ENCODE measurements at regions not wholly inside any gene's neighbourhood (a gene's known extent, or its start where the extent isn't known, plus 50 kb on each side); places are given as distances from the start of the nearest gene placed in this dataset.

DNA sequence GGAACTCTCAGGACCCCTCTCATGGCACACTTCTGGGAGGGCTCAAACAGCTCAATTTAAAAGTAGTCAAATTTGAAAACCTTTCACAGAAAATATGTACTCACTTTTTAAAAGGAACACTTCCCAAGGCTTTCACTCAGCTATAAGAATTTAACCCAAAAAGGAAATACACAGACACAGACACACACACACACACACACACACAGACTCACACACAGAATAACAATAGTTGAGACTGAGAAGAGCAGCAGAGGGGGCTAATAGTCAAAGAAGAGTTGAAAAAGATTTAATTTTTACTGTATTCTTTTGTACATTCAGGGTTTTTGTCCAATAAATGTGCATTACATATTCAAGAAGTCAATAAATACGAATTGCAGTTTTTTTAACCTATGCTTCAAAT lies 211.4 kb downstream of the HACE1 start:
- peaks cover 0 to 2% (median 0%) of the 10 kb centered on the region in 3 donors for H3K36me3 Mint-ChIP-seq
- CTCF ChIA-PET: no interaction called here
- H3K4me1 Mint-ChIP-seq: no peaks in the 10 kb centered on the region

GRCh38 chr6:104644848-104645247 lies 214.9 kb downstream of the HACE1 start:
- Histone ChIP-seq H3K27ac (ENCODE audit: low read depth, low read length) (no peak overlapping the region), H3K4me1 (ENCODE audit: insufficient read depth, low read length) (no peaks in the 10 kb centered on the region), H3K4me3 (ENCODE audit: low read length) (no peak overlapping the region), H3K27me3 (ENCODE audit: insufficient read depth, low read length, poor library complexity, severe bottlenecking) (no peaks in the 10 kb centered on the region), H3K36me3 (ENCODE audit: insufficient read depth, low read length) (no peaks in the 10 kb centered on the region), H3K9me3 (ENCODE audit: low read length) (no peaks in the 10 kb centered on the region)
- no peak for DNase-seq
- Mint-ChIP-seq H3K36me3 (no peaks in the 10 kb centered on the region), H3K4me1 (no peaks in the 10 kb centered on the region), H3K27me3 (peaks cover 7 to 18% of the 10 kb centered on the region in 2 donors), H3K27ac (no peak overlapping the region), H3K4me3 (peak overlapping the region in 1 of 7 donors; percentile 9), H3K9me3 (peaks cover 0 to 2% (median 0%) of the 10 kb centered on the region in 5 donors)
- ChIA-PET POLR2A (no interaction called here), CTCF (no interaction called here)

More for the DNA sequence above, 211.4 kb downstream of the HACE1 start:
- Histone ChIP-seq H3K4me1 (ENCODE audit: insufficient read depth, low read length) (no peaks in the 10 kb centered on the region), H3K4me3 (ENCODE audit: low read length) (no peak overlapping the region), H3K36me3 (ENCODE audit: insufficient read depth, low read length) (no peaks in the 10 kb centered on the region), H3K27ac (ENCODE audit: low read depth, low read length) (no peak overlapping the region), H3K27me3 (ENCODE audit: insufficient read depth, low read length, poor library complexity, severe bottlenecking) (no peaks in the 10 kb centered on the region), H3K9me3 (ENCODE audit: low read length) (no peaks in the 10 kb centered on the region)
- H3K4me3 Mint-ChIP-seq: no peak overlapping the region
- H3K27ac Mint-ChIP-seq: no peak overlapping the region
- H3K9me3 Mint-ChIP-seq: no peaks in the 10 kb centered on the region
- peaks cover 7 to 18% of the 10 kb centered on the region in 2 donors for H3K27me3 Mint-ChIP-seq
- POLR2A ChIA-PET: no interaction called here
- no peak for DNase-seq

DNA sequence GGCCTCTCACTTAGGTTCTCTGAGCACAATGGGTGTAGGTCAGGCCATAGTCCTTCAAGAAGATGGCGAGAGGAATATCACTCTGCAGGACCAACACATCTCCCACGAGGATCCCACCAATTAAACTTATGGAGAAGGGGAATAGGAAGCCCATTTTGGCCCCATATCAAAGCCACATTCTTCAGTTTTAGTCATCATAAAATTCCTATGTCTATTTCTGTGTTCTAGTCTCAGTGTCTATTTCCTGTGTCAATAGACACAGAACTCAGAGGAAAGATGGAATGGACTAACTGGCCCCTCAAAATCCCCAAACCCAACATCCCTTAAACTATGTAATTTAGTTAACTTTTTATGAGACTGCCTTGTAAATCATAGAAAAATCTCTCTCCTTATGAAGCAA lies 216.8 kb downstream of the HACE1 start:
- Mint-ChIP-seq H3K27me3 (peaks cover 7 to 18% of the 10 kb centered on the region in 2 donors), H3K27ac (no peak overlapping the region), H3K4me3 (no peak overlapping the region), H3K9me3 (peaks cover 0 to 2% (median 0%) of the 10 kb centered on the region in 5 donors), H3K4me1 (no peaks in the 10 kb centered on the region), H3K36me3 (no peaks in the 10 kb centered on the region)
- ChIA-PET CTCF (no interaction called here), POLR2A (no interaction called here)
- H3K27me3 ChIP-seq (ENCODE audit: insufficient read depth, low read length, poor library complexity, severe bottlenecking): no peaks in the 10 kb centered on the region
- no peaks in the 10 kb centered on the region for H3K9me3 ChIP-seq (ENCODE audit: low read length)
- no peak overlapping the region for H3K27ac ChIP-seq (ENCODE audit: low read depth, low read length)
- DNase-seq: no peak
- no peaks in the 10 kb centered on the region for H3K4me1 ChIP-seq (ENCODE audit: insufficient read depth, low read length)
- H3K36me3 ChIP-seq (ENCODE audit: insufficient read depth, low read length): no peaks in the 10 kb centered on the region
- no peak overlapping the region for H3K4me3 ChIP-seq (ENCODE audit: low read length)

DNA sequence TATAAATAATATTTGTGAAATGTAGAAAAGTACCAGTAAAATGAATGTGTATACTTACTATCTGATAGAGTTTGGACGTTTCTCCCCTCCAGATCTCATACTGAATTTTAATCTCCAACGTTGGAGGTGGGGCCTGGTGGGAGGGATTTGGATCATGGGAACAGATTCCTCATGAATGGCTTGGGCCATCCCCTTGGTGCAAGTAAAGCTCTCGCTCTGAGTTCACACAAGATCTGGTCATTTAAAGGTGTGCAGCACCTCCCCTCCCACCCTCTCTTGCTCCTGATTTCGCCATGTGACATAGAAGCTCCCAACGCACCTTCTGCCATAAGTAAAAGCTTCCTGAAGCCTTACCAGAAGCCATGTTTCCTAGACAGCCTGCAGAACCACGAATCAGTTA lies 219.0 kb downstream of the HACE1 start:
- ChIA-PET CTCF (no interaction called here), POLR2A (no interaction called here)
- Mint-ChIP-seq H3K4me1 (no peaks in the 10 kb centered on the region), H3K9me3 (peaks cover 0 to 2% (median 0%) of the 10 kb centered on the region in 5 donors), H3K4me3 (no peak overlapping the region), H3K27ac (no peak overlapping the region), H3K36me3 (no peaks in the 10 kb centered on the region), H3K27me3 (peaks cover 2 to 4% of the 10 kb centered on the region in 2 donors)
- H3K4me3 ChIP-seq (ENCODE audit: low read length): no peak overlapping the region
- no peaks in the 10 kb centered on the region for H3K36me3 ChIP-seq (ENCODE audit: insufficient read depth, low read length)
- no peaks in the 10 kb centered on the region for H3K4me1 ChIP-seq (ENCODE audit: insufficient read depth, low read length)
- no peaks in the 10 kb centered on the region for H3K27me3 ChIP-seq (ENCODE audit: insufficient read depth, low read length, poor library complexity, severe bottlenecking)
- H3K27ac ChIP-seq (ENCODE audit: low read depth, low read length): no peak overlapping the region
- H3K9me3 ChIP-seq (ENCODE audit: low read length): no peaks in the 10 kb centered on the region
- no peak for DNase-seq

DNA sequence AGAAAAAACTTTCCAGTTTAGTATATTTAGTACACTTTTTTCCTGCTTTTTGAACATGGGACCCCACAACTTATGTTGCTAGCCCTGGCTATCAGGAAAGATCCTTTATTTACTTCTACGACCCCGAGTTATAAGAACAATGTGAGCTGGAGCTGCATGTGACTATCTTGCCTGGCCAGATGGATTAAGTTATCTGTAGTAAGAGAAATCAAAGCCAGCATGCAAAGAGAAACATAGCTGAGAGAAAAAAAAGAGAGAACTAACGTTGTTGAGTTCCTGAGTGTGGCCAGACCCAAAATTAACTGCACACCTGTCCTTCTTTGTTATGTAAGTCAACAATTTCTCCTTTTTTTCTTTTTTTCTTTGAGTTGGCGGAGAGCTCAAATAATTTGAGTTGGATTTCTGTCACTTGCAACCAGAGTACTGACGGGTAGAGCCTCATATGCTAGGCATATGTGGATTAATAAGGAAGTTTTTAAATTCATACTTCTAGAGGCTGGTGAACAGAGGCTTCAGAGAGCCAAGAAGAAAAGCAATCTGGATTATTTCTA lies 219.5 kb downstream of the HACE1 start:
- no peak for DNase-seq
- Histone ChIP-seq H3K36me3 (ENCODE audit: insufficient read depth, low read length) (no peaks in the 10 kb centered on the region), H3K27ac (ENCODE audit: low read depth, low read length) (no peak overlapping the region), H3K4me1 (ENCODE audit: insufficient read depth, low read length) (no peaks in the 10 kb centered on the region), H3K27me3 (ENCODE audit: insufficient read depth, low read length, poor library complexity, severe bottlenecking) (no peaks in the 10 kb centered on the region), H3K9me3 (ENCODE audit: low read length) (no peaks in the 10 kb centered on the region), H3K4me3 (ENCODE audit: low read length) (no peak overlapping the region)
- ChIA-PET POLR2A (no interaction called here), CTCF (no interaction called here)
- H3K4me1 Mint-ChIP-seq: no peaks in the 10 kb centered on the region
- H3K36me3 Mint-ChIP-seq: no peaks in the 10 kb centered on the region
- H3K27ac Mint-ChIP-seq: no peak overlapping the region
- H3K9me3 Mint-ChIP-seq: peaks cover 0 to 2% (median 0%) of the 10 kb centered on the region in 5 donors
- no peak overlapping the region for H3K4me3 Mint-ChIP-seq
- peaks cover 0 to 4% of the 10 kb centered on the region in 2 donors for H3K27me3 Mint-ChIP-seq

DNA sequence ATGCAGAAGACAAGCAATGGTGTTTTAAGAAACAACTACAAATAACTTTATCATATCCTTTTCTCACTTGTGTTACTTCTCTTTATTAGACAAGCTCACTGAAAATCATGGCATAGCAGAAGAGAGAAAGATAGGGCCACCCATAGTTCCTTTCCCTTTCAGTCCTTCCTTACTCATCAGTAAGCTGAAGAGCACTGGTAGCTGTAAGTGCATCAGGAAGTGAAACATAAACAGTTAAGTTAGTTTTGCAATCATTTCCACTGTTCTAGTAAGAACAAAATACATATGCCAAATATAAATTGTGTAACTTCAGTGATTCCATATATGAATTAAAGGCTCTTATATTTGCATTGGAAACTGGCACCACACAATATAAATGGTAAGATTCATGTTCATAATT lies 220.1 kb downstream of the HACE1 start:
- Histone ChIP-seq H3K27me3 (ENCODE audit: insufficient read depth, low read length, poor library complexity, severe bottlenecking) (no peaks in the 10 kb centered on the region), H3K27ac (ENCODE audit: low read depth, low read length) (no peak overlapping the region), H3K4me1 (ENCODE audit: insufficient read depth, low read length) (no peaks in the 10 kb centered on the region), H3K9me3 (ENCODE audit: low read length) (no peaks in the 10 kb centered on the region), H3K36me3 (ENCODE audit: insufficient read depth, low read length) (no peaks in the 10 kb centered on the region), H3K4me3 (ENCODE audit: low read length) (no peak overlapping the region)
- H3K4me1 Mint-ChIP-seq: no peaks in the 10 kb centered on the region
- CTCF ChIA-PET: no interaction called here
- no peak overlapping the region for H3K4me3 Mint-ChIP-seq
- H3K9me3 Mint-ChIP-seq: peaks cover 0 to 2% (median 0%) of the 10 kb centered on the region in 5 donors
- no peak overlapping the region for H3K27ac Mint-ChIP-seq
- H3K27me3 Mint-ChIP-seq: peaks cover 0 to 4% of the 10 kb centered on the region in 2 donors
- DNase-seq: no peak
- POLR2A ChIA-PET: no interaction called here
- no peaks in the 10 kb centered on the region for H3K36me3 Mint-ChIP-seq

- Mint-ChIP-seq H3K27ac (no peak overlapping the region), H3K36me3 (no peaks in the 10 kb centered on the region), H3K27me3 (peaks cover 0 to 4% of the 10 kb centered on the region in 2 donors), H3K4me3 (no peak overlapping the region), H3K4me1 (no peaks in the 10 kb centered on the region), H3K9me3 (peaks cover 0 to 2% (median 0%) of the 10 kb centered on the region in 5 donors)
- Histone ChIP-seq H3K4me3 (ENCODE audit: low read length) (no peak overlapping the region), H3K36me3 (ENCODE audit: insufficient read depth, low read length) (no peaks in the 10 kb centered on the region), H3K4me1 (ENCODE audit: insufficient read depth, low read length) (no peaks in the 10 kb centered on the region), H3K9me3 (ENCODE audit: low read length) (no peaks in the 10 kb centered on the region), H3K27me3 (ENCODE audit: insufficient read depth, low read length, poor library complexity, severe bottlenecking) (no peaks in the 10 kb centered on the region), H3K27ac (ENCODE audit: low read depth, low read length) (no peak overlapping the region)
- ChIA-PET CTCF (no interaction called here), POLR2A (no interaction called here)
- DNase-seq: no peak
These were observed 220.9 kb downstream of the HACE1 start for GRCh38 chr6:104638841-104639290.

GRCh38 chr6:104633125-104633524 lies 226.6 kb downstream of the HACE1 start:
- H3K36me3 Mint-ChIP-seq: no peaks in the 10 kb centered on the region
- H3K4me1 Mint-ChIP-seq: no peaks in the 10 kb centered on the region
- peaks cover 2 to 7% of the 10 kb centered on the region in 2 donors for H3K27me3 Mint-ChIP-seq
- no peak for DNase-seq
- H3K9me3 Mint-ChIP-seq: peaks cover 0 to 2% (median 0%) of the 10 kb centered on the region in 5 donors
- H3K27me3 ChIP-seq (ENCODE audit: insufficient read depth, low read length, poor library complexity, severe bottlenecking): no peaks in the 10 kb centered on the region
- no peaks in the 10 kb centered on the region for H3K4me1 ChIP-seq (ENCODE audit: insufficient read depth, low read length)
- H3K36me3 ChIP-seq (ENCODE audit: insufficient read depth, low read length): no peaks in the 10 kb centered on the region
- no peak overlapping the region for H3K27ac ChIP-seq (ENCODE audit: low read depth, low read length)
- no peak overlapping the region for H3K4me3 ChIP-seq (ENCODE audit: low read length)
- H3K27ac Mint-ChIP-seq: no peak overlapping the region
- H3K9me3 ChIP-seq (ENCODE audit: low read length): no peaks in the 10 kb centered on the region
- ChIA-PET POLR2A (no interaction called here), CTCF (no interaction called here)
- H3K4me3 Mint-ChIP-seq: no peak overlapping the region

- Histone ChIP-seq H3K27ac (ENCODE audit: low read depth, low read length) (no peak overlapping the region), H3K9me3 (ENCODE audit: low read length) (no peaks in the 10 kb centered on the region), H3K4me1 (ENCODE audit: insufficient read depth, low read length) (no peaks in the 10 kb centered on the region), H3K36me3 (ENCODE audit: insufficient read depth, low read length) (no peaks in the 10 kb centered on the region), H3K27me3 (ENCODE audit: insufficient read depth, low read length, poor library complexity, severe bottlenecking) (no peaks in the 10 kb centered on the region), H3K4me3 (ENCODE audit: low read length) (no peak overlapping the region)
- DNase-seq: no peak
- H3K4me1 Mint-ChIP-seq: no peaks in the 10 kb centered on the region
- no peaks in the 10 kb centered on the region for H3K36me3 Mint-ChIP-seq
- ChIA-PET POLR2A (no interaction called here), CTCF (no interaction called here)
- peaks cover 0 to 2% (median 0%) of the 10 kb centered on the region in 5 donors for H3K9me3 Mint-ChIP-seq
- no peak overlapping the region for H3K27ac Mint-ChIP-seq
- H3K27me3 Mint-ChIP-seq: peaks cover 2 to 7% of the 10 kb centered on the region in 2 donors
- no peak overlapping the region for H3K4me3 Mint-ChIP-seq
These were observed 227.1 kb downstream of the HACE1 start for GRCh38 chr6:104632588-104632987.
